ENCODE measurements at regions not wholly inside any gene's neighbourhood (a gene's known extent, or its start where the extent isn't known, plus 50 kb on each side); places are given as distances from the start of the nearest gene placed in this dataset.
"Not testable (repeated sequence)": the region's sequence is repeated elsewhere in the genome, so short reads cannot be mapped to it uniquely, and the experiment has no call there.

DNA sequence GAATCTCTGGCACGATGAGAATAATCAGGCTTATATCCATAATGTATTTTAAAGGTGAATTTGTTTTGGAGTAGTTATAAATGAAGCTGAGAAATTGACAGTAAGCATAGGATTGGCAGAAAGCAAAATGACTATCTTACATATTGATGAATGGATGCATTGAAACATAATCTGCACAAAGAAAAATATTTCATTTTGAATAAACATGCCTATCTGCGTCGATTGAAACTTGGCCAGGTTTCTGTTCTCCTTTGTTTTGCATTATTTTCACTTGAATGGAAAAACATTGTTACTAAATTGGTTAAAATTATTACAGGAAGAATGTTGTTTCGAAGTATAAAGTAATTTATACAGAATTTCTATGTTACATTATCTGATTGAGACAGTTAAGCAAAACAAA lies 128.2 kb downstream of the USP22 start:
- no peak overlapping the region for H3K27ac ChIP-seq
- no peak for TF ChIP-seq CTCF (conservative IDR thresholded peaks at IDR 0.05)

- H3K27ac ChIP-seq, result no peak overlapping the region
- TF ChIP-seq CTCF (conservative IDR thresholded peaks at IDR 0.05), result no peak
Measured at GRCh38 chr17:20916383-20916782, 126.4 kb downstream of the USP22 start.

- not testable (repeated sequence) for H3K27ac ChIP-seq
Measured at GRCh38 chr17:20917610-20918306, 125.1 kb downstream of the USP22 start.

DNA sequence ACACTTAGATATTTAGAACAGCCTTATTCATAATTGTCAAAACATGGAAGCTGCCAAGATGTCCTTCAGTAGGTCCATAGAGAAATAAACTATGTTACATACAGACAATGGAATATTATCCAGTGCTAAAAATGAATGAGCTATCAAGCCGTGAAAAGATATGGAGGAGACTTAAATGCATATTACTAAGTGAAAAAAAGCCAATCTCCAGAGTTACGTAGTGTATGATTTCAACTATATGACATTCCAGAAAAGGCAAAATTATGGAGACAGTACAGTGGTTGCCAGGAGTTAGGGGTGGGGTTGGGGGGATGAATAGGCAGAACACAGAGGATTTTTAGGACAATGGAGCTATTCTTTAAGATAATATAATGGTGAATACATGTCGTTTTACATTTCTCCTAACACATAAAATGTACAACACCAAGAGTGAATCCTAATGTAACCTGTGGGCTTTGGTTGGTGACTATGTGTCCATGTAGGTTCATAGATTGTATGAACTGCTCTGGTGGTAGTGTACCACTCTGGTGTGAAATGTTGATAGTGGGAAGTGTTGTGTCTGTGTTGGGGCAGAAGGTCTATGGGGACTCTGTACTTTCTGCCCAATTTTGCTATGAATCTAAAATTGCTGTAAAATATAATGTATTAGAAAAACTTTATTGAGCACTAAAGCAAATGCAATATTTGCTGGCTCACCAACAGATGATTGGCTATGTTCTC lies 122.6 kb downstream of the USP22 start:
- no peak overlapping the region for H3K27ac ChIP-seq
- no peak for TF ChIP-seq CTCF (conservative IDR thresholded peaks at IDR 0.05)

DNA sequence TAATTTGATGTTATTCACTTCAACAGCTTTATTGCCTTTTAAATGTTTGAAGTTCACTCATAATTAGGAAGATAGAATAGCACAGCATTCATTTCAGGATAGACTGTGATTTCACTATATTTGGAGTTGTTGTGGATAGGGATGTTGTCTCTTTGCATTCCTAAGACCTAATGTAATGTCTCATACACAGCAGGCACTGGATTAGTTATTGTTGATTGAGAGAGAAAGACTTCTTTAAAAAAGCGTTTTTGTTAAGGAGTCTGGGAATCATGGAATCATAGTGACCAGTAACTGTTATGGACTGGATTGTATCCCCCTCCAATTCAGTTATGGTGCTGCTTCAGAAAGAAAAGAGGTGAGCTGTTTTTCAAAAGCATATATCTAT lies 122.0 kb downstream of the USP22 start:
- no peak overlapping the region for H3K27ac ChIP-seq
- TF ChIP-seq CTCF (conservative IDR thresholded peaks at IDR 0.05), result no peak

GRCh38 chr17:20922128-20922670 lies 120.6 kb downstream of the USP22 start:
- TF ChIP-seq CTCF (conservative IDR thresholded peaks at IDR 0.05), result no peak
- no peak overlapping the region for H3K27ac ChIP-seq

DNA sequence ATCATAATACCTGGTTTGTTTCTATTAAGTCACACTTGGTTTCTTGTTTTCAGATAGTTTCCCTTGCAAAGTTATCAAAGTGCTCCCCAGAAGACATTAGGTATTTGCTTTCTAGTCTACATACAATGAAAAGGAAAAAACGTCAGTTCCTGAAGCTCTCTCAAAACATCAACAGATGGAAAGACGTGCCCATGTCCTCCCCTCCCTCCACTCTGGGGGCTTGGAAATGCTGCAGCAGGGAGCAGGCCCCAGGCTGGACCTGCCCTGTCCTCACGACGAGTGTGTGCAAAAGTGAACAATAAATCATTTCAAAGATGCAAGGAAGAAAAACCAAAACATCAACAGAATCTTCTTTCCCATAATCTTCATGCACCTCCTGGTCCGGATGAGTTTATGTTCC lies 118.5 kb downstream of the USP22 start:
- TF ChIP-seq CTCF (conservative IDR thresholded peaks at IDR 0.05), result no peak
- no peak overlapping the region for H3K27ac ChIP-seq

GRCh38 chr17:20925091-20925490 lies 117.7 kb downstream of the USP22 start:
- no peak for TF ChIP-seq CTCF (conservative IDR thresholded peaks at IDR 0.05)
- no peak overlapping the region for H3K27ac ChIP-seq
